Neural cell (in vitro differentiated cells): ENCODE measurements at regions not wholly inside any gene's neighbourhood (a gene's known extent, or its start where the extent isn't known, plus 50 kb on each side); places are given as distances from the start of the nearest gene placed in this dataset.

Experiments
- H2AFZ ChIP-seq: fragments of 200-600, 300-800 bp; sonication (generic), shearing (Covaris generic); 2 replicates; pipeline ENCODE4 v1.6.0; 2014; ENCODE audit warnings: low read depth, mild to moderate bottlenecking, antibody characterized with exemption, low read length, moderate library complexity
- H3F3A ChIP-seq: fragments of 200-600 bp; shearing (Covaris generic); 2 replicates; pipeline ENCODE4 v1.6.1; 2016; ENCODE audit warnings: mild to moderate bottlenecking, moderate library complexity, mixed read lengths, antibody characterized with exemption, low read length; ENCODE audit not compliant: insufficient read depth, poor library complexity, severe bottlenecking
- H3K27ac ChIP-seq: fragments of 200-600, 300-800 bp; sonication (generic), shearing (Covaris generic); 2 replicates; pipeline ENCODE4 v1.5.1; 2014; ENCODE audit warnings: mild to moderate bottlenecking, low read length, moderate library complexity
- H3K27me3 ChIP-seq: fragments of 300-800, 200-600 bp; sonication (generic), shearing (Covaris generic); 2 replicates; pipeline ENCODE4 v1.6.0; 2014; ENCODE audit warnings: mild to moderate bottlenecking, low read depth, low read length, moderate library complexity; ENCODE audit not compliant: insufficient read depth
- H3K36me3 ChIP-seq: fragments of 300-800, 200-600 bp; sonication (generic), shearing (Covaris generic); 2 replicates; pipeline ENCODE4 v1.5.1; 2014; ENCODE audit warnings: mild to moderate bottlenecking, antibody characterized with exemption, low read length, moderate library complexity; ENCODE audit not compliant: insufficient read depth
- H3K4me2 ChIP-seq: fragments of 300-800, 200-600 bp; sonication (generic), shearing (Covaris generic); 2 replicates; pipeline ENCODE4 v1.6.0; 2014; ENCODE audit warnings: mild to moderate bottlenecking, low read length
- H3K4me3 ChIP-seq: fragments of 300-800, 200-600 bp; sonication (generic), shearing (Covaris generic); 2 replicates; pipeline ENCODE4 v1.5.1; 2014; ENCODE audit warnings: mild to moderate bottlenecking, low read length, moderate library complexity
- H3K79me2 ChIP-seq: fragments of 200-600 bp; shearing (Covaris generic); replicated peaks from 2 replicates; pipeline ENCODE4 v1.6.0; 2014; ENCODE audit warnings: mild to moderate bottlenecking, low read length, moderate library complexity; ENCODE audit not compliant: insufficient read depth
- H3K9ac ChIP-seq: fragments of 300-800, 200-600 bp; sonication (generic), shearing (Covaris generic); 2 replicates; pipeline ENCODE4 v1.6.1; 2016; ENCODE audit warnings: mild to moderate bottlenecking, low read length, mixed read lengths
- H3K9me2 ChIP-seq: fragments of 200-600 bp; shearing (Covaris generic); 2 replicates; pipeline ENCODE4 v1.6.1; 2016; ENCODE audit warnings: mild to moderate bottlenecking, low read length, mixed read lengths; ENCODE audit not compliant: insufficient read depth
- H3K9me3 ChIP-seq: fragments of 200-600, 300-800 bp; sonication (generic), shearing (Covaris generic); 2 replicates; pipeline ENCODE4 v1.6.1; 2016; ENCODE audit warnings: mild to moderate bottlenecking, mixed run types, low read length, moderate library complexity, mixed read lengths
- H4K20me1 ChIP-seq: fragments of 200-600 bp; shearing (Covaris generic); 2 replicates; pipeline ENCODE4 v1.6.1; 2016; ENCODE audit warnings: mild to moderate bottlenecking, mixed run types; ENCODE audit not compliant: insufficient read depth
- EP300 ChIP-seq: fragments of 450-650 bp; conservative IDR thresholded peaks from 2 replicates; pipeline ENCODE4 v1.6.1; 2014; ENCODE audit warnings: antibody characterized with exemption, mild to moderate bottlenecking, moderate library complexity; ENCODE audit not compliant: poor library complexity, severe bottlenecking
- EZH2 ChIP-seq: fragments of 200-600, 300-800 bp; shearing (Covaris generic), sonication (generic); IDR thresholded peaks from 2 replicates; pipeline ENCODE4 v1.6.1; 2014; ENCODE audit warnings: antibody characterized with exemption, low read length, borderline replicate concordance, mild to moderate bottlenecking; ENCODE audit not compliant: insufficient read depth, poor library complexity, severe bottlenecking
- MXI1 ChIP-seq: fragments of 450-650 bp; conservative IDR thresholded peaks from 2 replicates; pipeline ENCODE4 v1.6.1; 2014; ENCODE audit warnings: antibody characterized with exemption, mild to moderate bottlenecking; ENCODE audit not compliant: poor library complexity, severe bottlenecking
- POLR2AphosphoS5 ChIP-seq: IDR thresholded peaks from 2 replicates; pipeline ENCODE4 v1.6.1; 2012
- RAD21 ChIP-seq: fragments of 450-650 bp; conservative IDR thresholded peaks from 2 replicates; pipeline ENCODE4 v1.6.1; 2014; ENCODE audit warnings: antibody characterized with exemption, mild to moderate bottlenecking, moderate library complexity
- SMC3 ChIP-seq: fragments of 450-650 bp; conservative IDR thresholded peaks from 2 replicates; pipeline ENCODE4 v1.6.1; 2014; ENCODE audit warnings: antibody characterized with exemption, mild to moderate bottlenecking, moderate library complexity; ENCODE audit not compliant: poor library complexity
- TAF1 ChIP-seq: IDR thresholded peaks from 2 replicates; pipeline ENCODE4 v1.6.1; 2012; ENCODE audit warnings: low read depth
- TF ChIP-seq, protein P1 (sequence below): fragments of 450-650 bp; IDR thresholded peaks from 2 replicates; pipeline ENCODE4 v1.5.1; 2014; ENCODE audit warnings: antibody characterized with exemption, mild to moderate bottlenecking, moderate library complexity; ENCODE audit not compliant: poor library complexity, severe bottlenecking
- TF ChIP-seq, protein P2 (sequence below): IDR thresholded peaks from 2 replicates; pipeline ENCODE4 v1.6.1; 2012; ENCODE audit warnings: borderline replicate concordance

DNA sequence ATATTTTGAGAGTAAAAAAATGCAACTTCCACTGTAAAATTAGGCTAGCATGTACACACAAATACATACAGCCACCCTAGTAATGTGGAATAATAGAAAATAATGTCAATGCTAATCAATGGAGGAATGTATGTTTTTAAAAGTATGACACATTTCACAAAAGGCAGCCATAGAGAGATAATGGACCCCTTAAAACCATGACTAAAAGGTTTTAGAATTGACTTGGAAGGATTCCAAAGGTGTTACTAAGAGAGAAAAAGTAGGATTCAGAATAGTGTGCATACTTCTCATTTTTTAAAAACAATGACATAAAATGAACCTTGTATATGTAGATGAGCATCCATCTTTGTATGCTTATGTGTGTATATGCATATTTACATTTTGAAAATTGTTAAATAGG is 597.9 kb upstream of the PCDH9 start:
- Histone ChIP-seq H2AFZ (no peak overlapping the region), H3K9me3 (no peaks in the 10 kb centered on the region), H4K20me1 (no peaks in the 10 kb centered on the region), H3F3A (no peaks in the 10 kb centered on the region), H3K27me3 (no peaks in the 10 kb centered on the region), H3K4me2 (no peak overlapping the region), H3K27ac (no peak overlapping the region), H3K9ac (no peak overlapping the region), H3K4me3 (no peak overlapping the region), H3K79me2 (no peaks in the 10 kb centered on the region), H3K36me3 (no peaks in the 10 kb centered on the region), H3K9me2 (no peaks in the 10 kb centered on the region)
- TF ChIP-seq EP300 (no peak), MXI1 (no peak), EZH2 (no peak), SMC3 (no peak), POLR2AphosphoS5 (no peak), TAF1 (no peak), RAD21 (no peak)
- TF ChIP-seq, protein P1, sequence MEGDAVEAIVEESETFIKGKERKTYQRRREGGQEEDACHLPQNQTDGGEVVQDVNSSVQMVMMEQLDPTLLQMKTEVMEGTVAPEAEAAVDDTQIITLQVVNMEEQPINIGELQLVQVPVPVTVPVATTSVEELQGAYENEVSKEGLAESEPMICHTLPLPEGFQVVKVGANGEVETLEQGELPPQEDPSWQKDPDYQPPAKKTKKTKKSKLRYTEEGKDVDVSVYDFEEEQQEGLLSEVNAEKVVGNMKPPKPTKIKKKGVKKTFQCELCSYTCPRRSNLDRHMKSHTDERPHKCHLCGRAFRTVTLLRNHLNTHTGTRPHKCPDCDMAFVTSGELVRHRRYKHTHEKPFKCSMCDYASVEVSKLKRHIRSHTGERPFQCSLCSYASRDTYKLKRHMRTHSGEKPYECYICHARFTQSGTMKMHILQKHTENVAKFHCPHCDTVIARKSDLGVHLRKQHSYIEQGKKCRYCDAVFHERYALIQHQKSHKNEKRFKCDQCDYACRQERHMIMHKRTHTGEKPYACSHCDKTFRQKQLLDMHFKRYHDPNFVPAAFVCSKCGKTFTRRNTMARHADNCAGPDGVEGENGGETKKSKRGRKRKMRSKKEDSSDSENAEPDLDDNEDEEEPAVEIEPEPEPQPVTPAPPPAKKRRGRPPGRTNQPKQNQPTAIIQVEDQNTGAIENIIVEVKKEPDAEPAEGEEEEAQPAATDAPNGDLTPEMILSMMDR: no peak
- TF ChIP-seq, protein P2, sequence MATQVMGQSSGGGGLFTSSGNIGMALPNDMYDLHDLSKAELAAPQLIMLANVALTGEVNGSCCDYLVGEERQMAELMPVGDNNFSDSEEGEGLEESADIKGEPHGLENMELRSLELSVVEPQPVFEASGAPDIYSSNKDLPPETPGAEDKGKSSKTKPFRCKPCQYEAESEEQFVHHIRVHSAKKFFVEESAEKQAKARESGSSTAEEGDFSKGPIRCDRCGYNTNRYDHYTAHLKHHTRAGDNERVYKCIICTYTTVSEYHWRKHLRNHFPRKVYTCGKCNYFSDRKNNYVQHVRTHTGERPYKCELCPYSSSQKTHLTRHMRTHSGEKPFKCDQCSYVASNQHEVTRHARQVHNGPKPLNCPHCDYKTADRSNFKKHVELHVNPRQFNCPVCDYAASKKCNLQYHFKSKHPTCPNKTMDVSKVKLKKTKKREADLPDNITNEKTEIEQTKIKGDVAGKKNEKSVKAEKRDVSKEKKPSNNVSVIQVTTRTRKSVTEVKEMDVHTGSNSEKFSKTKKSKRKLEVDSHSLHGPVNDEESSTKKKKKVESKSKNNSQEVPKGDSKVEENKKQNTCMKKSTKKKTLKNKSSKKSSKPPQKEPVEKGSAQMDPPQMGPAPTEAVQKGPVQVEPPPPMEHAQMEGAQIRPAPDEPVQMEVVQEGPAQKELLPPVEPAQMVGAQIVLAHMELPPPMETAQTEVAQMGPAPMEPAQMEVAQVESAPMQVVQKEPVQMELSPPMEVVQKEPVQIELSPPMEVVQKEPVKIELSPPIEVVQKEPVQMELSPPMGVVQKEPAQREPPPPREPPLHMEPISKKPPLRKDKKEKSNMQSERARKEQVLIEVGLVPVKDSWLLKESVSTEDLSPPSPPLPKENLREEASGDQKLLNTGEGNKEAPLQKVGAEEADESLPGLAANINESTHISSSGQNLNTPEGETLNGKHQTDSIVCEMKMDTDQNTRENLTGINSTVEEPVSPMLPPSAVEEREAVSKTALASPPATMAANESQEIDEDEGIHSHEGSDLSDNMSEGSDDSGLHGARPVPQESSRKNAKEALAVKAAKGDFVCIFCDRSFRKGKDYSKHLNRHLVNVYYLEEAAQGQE: no peak

DNA sequence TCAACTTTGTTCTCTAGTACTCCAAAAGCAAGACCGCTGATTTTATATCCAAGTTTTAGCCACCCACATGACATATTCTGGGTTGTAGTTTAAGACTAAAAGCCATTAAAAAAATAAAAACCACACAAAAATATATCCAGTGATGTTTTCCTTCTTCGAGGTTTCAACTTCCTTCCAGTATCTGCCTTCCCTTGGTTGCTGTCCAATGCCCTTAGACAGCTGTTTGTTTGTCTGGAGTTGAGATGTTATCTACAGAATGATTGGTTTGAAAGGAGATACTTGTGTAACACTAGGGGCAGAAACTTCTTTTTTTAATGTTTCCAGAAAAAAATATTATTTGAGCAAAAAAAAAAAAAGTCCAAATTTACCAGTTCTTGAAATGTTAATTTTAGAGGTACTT is 591.5 kb upstream of the PCDH9 start:
- Histone ChIP-seq H3K9me2 (no peaks in the 10 kb centered on the region), H3K4me3 (no peak overlapping the region), H3K27ac (no peak overlapping the region), H3K27me3 (no peaks in the 10 kb centered on the region), H2AFZ (no peak overlapping the region), H3F3A (no peaks in the 10 kb centered on the region), H3K9ac (no peak overlapping the region), H3K9me3 (no peaks in the 10 kb centered on the region), H3K36me3 (no peaks in the 10 kb centered on the region), H3K4me2 (no peak overlapping the region), H4K20me1 (no peaks in the 10 kb centered on the region), H3K79me2 (no peaks in the 10 kb centered on the region)
- TF ChIP-seq, protein P1: no peak
- TF ChIP-seq TAF1 (no peak), MXI1 (no peak), POLR2AphosphoS5 (no peak), EZH2 (no peak), SMC3 (no peak), EP300 (no peak), RAD21 (no peak)
- TF ChIP-seq, protein P2: no peak
